Loucy (cell line): ENCODE measurements at regions not wholly inside any gene's neighbourhood (a gene's known extent, or its start where the extent isn't known, plus 50 kb on each side); places are given as distances from the start of the nearest gene placed in this dataset.

ENCODE experiments used
- EZH2phosphoT487 ChIP-seq: fragments of 200-600 bp; IDR thresholded peaks from 2 replicates; pipeline ENCODE4 v1.6.1; 2018; ENCODE audit warnings: antibody characterized with exemption, mild to moderate bottlenecking, moderate library complexity, borderline replicate concordance
- TF ChIP-seq, protein P1 (sequence below): fragments of 200-600 bp; sonication (generic); conservative IDR thresholded peaks from 2 replicates; pipeline ENCODE4 v1.5.1; 2014; ENCODE audit warnings: mild to moderate bottlenecking, antibody characterized with exemption, low read length

DNA sequence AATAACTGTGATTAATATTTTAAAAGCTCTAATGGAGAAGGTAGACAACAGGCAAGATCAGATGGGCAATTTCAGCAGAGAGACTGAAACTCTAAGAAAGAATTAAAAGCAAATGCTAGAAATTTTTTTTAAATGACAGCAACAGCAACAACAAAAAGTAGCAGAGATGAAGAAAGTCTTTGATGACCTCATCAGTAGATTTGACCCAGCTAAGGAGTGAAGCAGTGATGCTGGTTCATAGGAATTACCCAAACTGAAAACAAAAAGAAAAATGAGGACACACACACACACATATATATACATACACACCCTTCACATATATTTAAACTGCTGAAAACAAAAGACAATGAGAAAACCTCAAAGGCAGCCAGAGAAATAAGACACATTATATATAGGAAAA is 197.6 kb upstream of the ARID1B start:
- TF ChIP-seq, protein P1, sequence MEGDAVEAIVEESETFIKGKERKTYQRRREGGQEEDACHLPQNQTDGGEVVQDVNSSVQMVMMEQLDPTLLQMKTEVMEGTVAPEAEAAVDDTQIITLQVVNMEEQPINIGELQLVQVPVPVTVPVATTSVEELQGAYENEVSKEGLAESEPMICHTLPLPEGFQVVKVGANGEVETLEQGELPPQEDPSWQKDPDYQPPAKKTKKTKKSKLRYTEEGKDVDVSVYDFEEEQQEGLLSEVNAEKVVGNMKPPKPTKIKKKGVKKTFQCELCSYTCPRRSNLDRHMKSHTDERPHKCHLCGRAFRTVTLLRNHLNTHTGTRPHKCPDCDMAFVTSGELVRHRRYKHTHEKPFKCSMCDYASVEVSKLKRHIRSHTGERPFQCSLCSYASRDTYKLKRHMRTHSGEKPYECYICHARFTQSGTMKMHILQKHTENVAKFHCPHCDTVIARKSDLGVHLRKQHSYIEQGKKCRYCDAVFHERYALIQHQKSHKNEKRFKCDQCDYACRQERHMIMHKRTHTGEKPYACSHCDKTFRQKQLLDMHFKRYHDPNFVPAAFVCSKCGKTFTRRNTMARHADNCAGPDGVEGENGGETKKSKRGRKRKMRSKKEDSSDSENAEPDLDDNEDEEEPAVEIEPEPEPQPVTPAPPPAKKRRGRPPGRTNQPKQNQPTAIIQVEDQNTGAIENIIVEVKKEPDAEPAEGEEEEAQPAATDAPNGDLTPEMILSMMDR, result no peak
- TF ChIP-seq EZH2phosphoT487, result no peak
